Fibroblast of lung (primary cell): ENCODE measurements at regions not wholly inside any gene's neighbourhood (a gene's known extent, or its start where the extent isn't known, plus 50 kb on each side); places are given as distances from the start of the nearest gene placed in this dataset.
"Not testable (repeated sequence)": the region's sequence is repeated elsewhere in the genome, so short reads cannot be mapped to it uniquely, and the experiment has no call there.

Experiments used
- EZH2 ChIP-seq: IDR thresholded peaks from 2 replicates; pipeline ENCODE4 v1.5.1; 2012; ENCODE audit warnings: low read length, control low read depth, mild to moderate bottlenecking; ENCODE audit errors: missing control alignments
- TF ChIP-seq, protein P1 (sequence below), 2 donors: IDR thresholded peaks in 1 of 2; conservative IDR thresholded peaks in 1 of 2; 1 replicate in 1 of 2; 2 replicates in 1 of 2; pipeline ENCODE4 v1.5.1; 2011 to 2012; ENCODE audit warnings: low read length in 2 of 2, control low read depth in 1 of 2, inconsistent platforms in 1 of 2, low read depth in 1 of 2, mild to moderate bottlenecking in 1 of 2

DNA sequence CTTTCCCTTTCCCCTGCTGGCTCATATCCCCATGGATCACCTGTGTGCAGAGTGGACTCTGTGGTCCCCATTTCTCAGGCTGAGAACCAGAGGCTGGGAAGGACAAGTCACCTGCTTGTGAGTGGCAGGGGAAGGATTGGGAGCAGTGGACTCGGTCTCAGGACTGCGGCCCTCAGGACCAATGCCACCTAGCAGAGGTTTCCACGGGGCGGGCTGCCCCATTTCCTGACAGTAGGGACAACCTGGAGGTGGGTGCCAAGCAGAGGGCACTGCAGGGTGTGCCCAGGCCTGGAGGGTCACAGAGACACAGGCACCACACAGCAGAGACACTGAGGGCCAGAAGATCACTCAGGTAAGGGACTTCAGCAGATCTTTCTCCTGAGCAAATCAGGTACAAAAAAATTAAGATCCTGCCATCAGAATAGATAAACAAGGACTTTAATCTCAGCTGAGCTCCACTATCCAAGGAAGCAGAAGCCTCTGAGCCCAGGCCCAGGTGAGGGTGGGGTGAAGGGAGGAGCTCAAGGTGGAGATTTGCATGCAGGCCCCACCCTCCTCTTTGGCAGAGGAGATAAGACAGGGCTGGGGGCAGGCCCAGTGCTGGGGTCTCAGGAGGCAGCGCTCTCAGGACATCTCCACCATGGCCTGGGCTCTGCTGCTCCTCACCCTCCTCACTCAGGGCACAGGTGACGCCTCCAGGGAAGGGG lies 113.8 kb downstream of the GGTLC2 start:
- TF ChIP-seq, protein P1, sequence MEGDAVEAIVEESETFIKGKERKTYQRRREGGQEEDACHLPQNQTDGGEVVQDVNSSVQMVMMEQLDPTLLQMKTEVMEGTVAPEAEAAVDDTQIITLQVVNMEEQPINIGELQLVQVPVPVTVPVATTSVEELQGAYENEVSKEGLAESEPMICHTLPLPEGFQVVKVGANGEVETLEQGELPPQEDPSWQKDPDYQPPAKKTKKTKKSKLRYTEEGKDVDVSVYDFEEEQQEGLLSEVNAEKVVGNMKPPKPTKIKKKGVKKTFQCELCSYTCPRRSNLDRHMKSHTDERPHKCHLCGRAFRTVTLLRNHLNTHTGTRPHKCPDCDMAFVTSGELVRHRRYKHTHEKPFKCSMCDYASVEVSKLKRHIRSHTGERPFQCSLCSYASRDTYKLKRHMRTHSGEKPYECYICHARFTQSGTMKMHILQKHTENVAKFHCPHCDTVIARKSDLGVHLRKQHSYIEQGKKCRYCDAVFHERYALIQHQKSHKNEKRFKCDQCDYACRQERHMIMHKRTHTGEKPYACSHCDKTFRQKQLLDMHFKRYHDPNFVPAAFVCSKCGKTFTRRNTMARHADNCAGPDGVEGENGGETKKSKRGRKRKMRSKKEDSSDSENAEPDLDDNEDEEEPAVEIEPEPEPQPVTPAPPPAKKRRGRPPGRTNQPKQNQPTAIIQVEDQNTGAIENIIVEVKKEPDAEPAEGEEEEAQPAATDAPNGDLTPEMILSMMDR (conservative IDR thresholded peaks at IDR 0.05 in 1 of 2, IDR thresholded peaks at IDR 0.05 in 1 of 2; ENCODE audit: low read depth in 1 of 2, low read length in 2 of 2) = not testable (repeated sequence)
- not testable (repeated sequence) for TF ChIP-seq EZH2
